Spinal cord (tissue), 9 donors: ENCODE measurements at regions not wholly inside any gene's neighbourhood (a gene's known extent, or its start where the extent isn't known, plus 50 kb on each side); places are given as distances from the start of the nearest gene placed in this dataset.
"Not testable (repeated sequence)": the region's sequence is repeated elsewhere in the genome, so short reads cannot be mapped to it uniquely, and the experiment has no call there.

Source experiments
- DNase-seq, 6 donors: peaks; one replicate each; pipeline versions ENCODE4 v3.0.0 to v3.0.0-alpha.2; 2013 to 2015; ENCODE audit warnings: low spot score in 6 of 6, low read depth in 4 of 6
- H3K27ac ChIP-seq: one replicate; pipeline ENCODE4 v1.5.1; 2013; ENCODE audit warnings: low read depth, low read length, control low read depth
- H3K27me3 ChIP-seq: one replicate; pipeline ENCODE4 v1.6.1; 2013; ENCODE audit warnings: low read length; ENCODE audit not compliant: control insufficient read depth, insufficient read depth
- H3K36me3 ChIP-seq: one replicate; pipeline ENCODE4 v1.6.1; 2013; ENCODE audit warnings: low read length; ENCODE audit not compliant: control insufficient read depth, insufficient read depth
- H3K4me1 ChIP-seq: one replicate; pipeline ENCODE4 v1.6.1; 2013; ENCODE audit warnings: low read length; ENCODE audit not compliant: control insufficient read depth, insufficient read depth
- H3K4me3 ChIP-seq: one replicate; pipeline ENCODE4 v1.5.1; 2013; ENCODE audit warnings: low read depth, low read length, control low read depth
- H3K9me3 ChIP-seq: one replicate; pipeline ENCODE4 v1.6.1; 2013; ENCODE audit warnings: low read length; ENCODE audit not compliant: control insufficient read depth, insufficient read depth
- WGBS: methylation state at CpG from one replicate; pipeline ENCODE4 v1.1.5; 2013; ENCODE audit warnings: missing lambda C conversion rate; ENCODE audit not compliant: insufficient coverage; 5-methylcytosine and 5-hydroxymethylcytosine counted together
- donor health status: healthy.

GRCh38 chr20:53804308-53804707 is 210.7 kb upstream of the ZNF217 start:
- DNase-seq, H3K27me3 ChIP-seq, H3K27ac ChIP-seq, H3K9me3 ChIP-seq, H3K4me1 ChIP-seq, H3K36me3 ChIP-seq, H3K4me3 ChIP-seq: not testable (repeated sequence)
- WGBS: 87% methylated on average over 4 of the region's 7 CpGs

DNA sequence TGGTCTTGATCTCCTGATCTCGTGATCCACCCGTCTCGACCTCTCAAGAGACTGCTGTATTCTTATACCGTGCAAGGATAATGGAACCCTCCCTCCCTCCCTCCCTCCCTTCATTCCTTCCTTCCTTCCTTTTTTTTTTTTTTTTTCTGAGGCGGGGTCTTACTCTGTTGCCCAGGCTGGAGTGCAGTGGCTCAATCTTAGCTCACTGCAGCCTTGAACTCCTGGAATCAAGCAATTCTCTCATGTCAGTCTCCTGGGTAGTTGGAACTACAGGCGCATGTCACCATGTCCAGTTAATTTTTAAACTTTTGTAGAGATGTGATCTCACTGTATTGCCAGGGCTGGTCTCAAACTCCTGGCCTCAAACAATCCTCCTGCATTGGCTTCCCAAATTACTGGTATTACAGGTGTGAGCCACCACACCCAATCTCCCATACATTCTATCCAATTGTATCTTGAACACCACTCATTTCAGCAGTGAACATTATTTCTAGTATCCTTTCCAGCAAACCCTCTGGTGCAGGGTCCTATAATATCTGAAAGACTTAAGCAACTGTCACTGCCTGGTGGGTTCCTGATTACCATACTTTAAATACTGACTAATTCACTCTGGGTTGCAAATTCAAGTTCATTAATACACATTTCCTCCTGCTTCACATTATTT is 210.0 kb upstream of the ZNF217 start:
- Histone ChIP-seq H3K36me3 (no peaks in the 10 kb centered on the region), H3K4me3 (no peak overlapping the region), H3K27ac (no peak overlapping the region), H3K9me3 (no peaks in the 10 kb centered on the region), H3K4me1 (no peaks in the 10 kb centered on the region), H3K27me3 (no peaks in the 10 kb centered on the region)
- DNase-seq: no peak
- 89% methylated on average over 4 of the region's 6 CpGs for WGBS

GRCh38 chr20:53801609-53802370 is 208.2 kb upstream of the ZNF217 start:
- Histone ChIP-seq H3K4me1 (no peaks in the 10 kb centered on the region), H3K36me3 (no peaks in the 10 kb centered on the region), H3K27ac (no peak overlapping the region), H3K27me3 (no peaks in the 10 kb centered on the region), H3K9me3 (no peaks in the 10 kb centered on the region), H3K4me3 (no peak overlapping the region)
- DNase-seq: no peak
- WGBS: 86% methylated on average over 14 of the region's 17 CpGs

- Histone ChIP-seq H3K27me3 (no peaks in the 10 kb centered on the region), H3K4me3 (no peak overlapping the region), H3K36me3 (no peaks in the 10 kb centered on the region), H3K4me1 (no peaks in the 10 kb centered on the region), H3K9me3 (no peaks in the 10 kb centered on the region), H3K27ac (no peak overlapping the region)
- 85% methylated on average over 9 of the region's 13 CpGs for WGBS
- DNase-seq: no peak
Measured at GRCh38 chr20:53800883-53801604, 207.4 kb upstream of the ZNF217 start.

DNA sequence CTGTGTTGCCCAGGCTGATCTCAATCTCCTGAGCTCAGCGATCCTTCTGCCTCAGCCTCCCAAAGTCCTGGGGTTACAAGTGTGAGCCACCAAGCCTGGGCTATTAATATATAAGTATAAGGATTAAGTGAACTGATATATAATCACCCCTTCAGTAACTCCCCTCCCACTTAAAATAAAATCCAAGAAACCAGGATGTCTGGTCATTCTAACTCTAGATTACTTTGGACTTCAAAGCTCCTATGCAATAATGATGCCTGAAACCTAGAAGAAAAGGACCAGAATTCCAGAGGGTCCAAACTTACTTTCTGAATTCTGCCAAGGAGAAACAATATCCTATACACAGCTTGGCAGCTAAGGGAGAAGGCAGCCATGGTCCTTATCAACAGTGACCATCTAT is 206.8 kb upstream of the ZNF217 start:
- no peaks in the 10 kb centered on the region for H3K9me3 ChIP-seq
- no peaks in the 10 kb centered on the region for H3K36me3 ChIP-seq
- no peak overlapping the region for H3K4me3 ChIP-seq
- no CpG with 5 or more reads among the region's 1 CpG for WGBS
- H3K27ac ChIP-seq: no peak overlapping the region
- H3K4me1 ChIP-seq: no peaks in the 10 kb centered on the region
- H3K27me3 ChIP-seq: no peaks in the 10 kb centered on the region
- DNase-seq: no peak

DNA sequence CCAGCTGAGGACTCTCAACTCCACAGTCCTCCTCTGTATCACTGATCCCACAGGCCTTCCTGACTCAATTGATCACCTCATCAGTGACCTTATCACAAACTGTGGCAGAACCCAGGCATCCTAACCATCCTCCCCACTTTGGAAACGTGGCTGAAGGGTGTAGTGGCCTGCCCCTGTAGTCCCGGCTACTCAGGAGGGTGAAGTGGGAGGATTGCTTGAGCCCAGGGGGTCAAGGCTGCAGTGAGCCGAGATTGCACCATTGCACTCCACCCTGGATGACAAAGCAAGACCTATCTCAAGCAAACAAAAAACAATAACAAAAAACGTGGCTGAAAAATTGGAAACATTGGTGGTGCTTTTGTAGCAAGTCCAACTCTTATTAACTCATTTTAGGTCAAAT is 203.4 kb upstream of the ZNF217 start:
- Histone ChIP-seq H3K27ac (no peak overlapping the region), H3K27me3 (no peaks in the 10 kb centered on the region), H3K36me3 (no peaks in the 10 kb centered on the region), H3K4me1 (no peaks in the 10 kb centered on the region), H3K4me3 (no peak overlapping the region), H3K9me3 (no peaks in the 10 kb centered on the region)
- no CpG with 5 or more reads among the region's 4 CpGs for WGBS
- no peak for DNase-seq

GRCh38 chr20:53795170-53795569 is 201.5 kb upstream of the ZNF217 start:
- Histone ChIP-seq H3K27me3 (no peaks in the 10 kb centered on the region), H3K4me3 (no peak overlapping the region), H3K9me3 (no peaks in the 10 kb centered on the region), H3K36me3 (no peaks in the 10 kb centered on the region), H3K27ac (no peak overlapping the region), H3K4me1 (no peaks in the 10 kb centered on the region)
- DNase-seq: no peak
- WGBS: 100% methylated on average over 2 of the region's 3 CpGs

DNA sequence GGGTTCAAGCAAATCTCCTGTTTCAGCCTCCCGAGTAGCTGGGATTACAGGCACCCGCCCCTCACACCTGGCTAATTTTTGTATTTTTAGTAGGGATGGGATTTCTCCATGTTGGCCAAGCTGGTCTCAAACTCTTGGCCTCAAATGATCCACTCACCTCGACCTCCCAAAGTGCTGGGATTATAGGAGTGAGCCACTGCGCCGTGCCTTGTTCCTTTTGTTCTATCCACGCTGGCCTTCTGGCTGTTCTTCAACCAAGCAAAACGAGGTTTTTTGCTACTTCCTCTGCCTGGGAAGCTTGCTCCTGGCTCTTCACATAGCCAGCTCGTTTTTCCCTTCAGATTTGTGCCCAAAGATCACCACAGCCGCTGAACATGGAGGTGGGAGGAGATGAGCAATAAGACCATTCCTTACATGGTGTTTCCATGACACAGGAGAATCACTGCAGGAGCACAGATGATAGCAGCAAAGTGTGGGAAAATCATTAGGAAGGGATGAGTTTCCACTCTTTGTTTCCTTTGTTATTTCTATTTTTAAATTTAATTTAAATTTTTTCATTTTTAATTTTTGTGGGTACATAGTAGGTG is 201.0 kb upstream of the ZNF217 start:
- no peak overlapping the region for H3K27ac ChIP-seq
- H3K4me3 ChIP-seq: no peak overlapping the region
- no peaks in the 10 kb centered on the region for H3K36me3 ChIP-seq
- H3K4me1 ChIP-seq: no peaks in the 10 kb centered on the region
- no peaks in the 10 kb centered on the region for H3K9me3 ChIP-seq
- WGBS: 81% methylated on average over 5 of the region's 9 CpGs
- no peaks in the 10 kb centered on the region for H3K27me3 ChIP-seq
- no peak for DNase-seq

DNA sequence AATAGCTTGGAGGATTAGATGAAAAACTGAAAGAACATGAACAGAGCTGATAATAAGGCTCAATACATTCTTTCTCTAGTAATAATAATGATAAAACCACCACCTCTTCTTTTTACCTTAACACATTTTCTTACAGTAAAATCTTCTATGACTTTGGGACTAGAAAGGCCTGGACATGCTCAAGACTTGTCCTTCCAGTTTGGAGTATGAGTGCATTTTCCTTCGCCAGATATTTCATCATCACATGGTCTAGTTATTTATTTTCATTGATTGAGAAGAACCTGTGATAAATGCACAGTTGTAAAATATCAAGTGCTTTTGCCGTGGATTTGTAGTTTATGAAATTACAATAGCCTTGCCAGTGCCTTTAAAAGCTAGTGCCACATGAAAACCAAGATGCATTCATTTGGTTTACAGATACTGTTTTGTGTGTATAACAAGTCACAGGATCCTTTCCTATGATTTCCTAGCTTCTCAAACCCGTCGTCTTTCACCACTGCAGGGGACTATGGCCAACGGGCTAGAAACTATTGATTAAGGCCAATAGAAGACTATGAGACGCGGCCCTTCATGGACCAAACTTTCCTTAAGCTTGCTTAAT is 200.2 kb upstream of the ZNF217 start:
- Histone ChIP-seq H3K4me3 (no peak overlapping the region), H3K27ac (no peak overlapping the region), H3K36me3 (no peaks in the 10 kb centered on the region), H3K27me3 (no peaks in the 10 kb centered on the region), H3K4me1 (no peaks in the 10 kb centered on the region), H3K9me3 (no peaks in the 10 kb centered on the region)
- no peak for DNase-seq
- 86% methylated on average over 6 of the region's 7 CpGs for WGBS
